HFF-Myc (cell line): ENCODE measurements at regions not wholly inside any gene's neighbourhood (a gene's known extent, or its start where the extent isn't known, plus 50 kb on each side); places are given as distances from the start of the nearest gene placed in this dataset.

Experiments used
- DNase-seq: peaks from one replicate; pipeline ENCODE4 v3.0.0-alpha.2; 2011; ENCODE audit warnings: low read depth; ENCODE audit errors: extremely low read depth
- H3K4me3 ChIP-seq: replicated peaks from 2 replicates; pipeline ENCODE4 v1.5.1; 2011; ENCODE audit warnings: low read depth, mild to moderate bottlenecking, control low read depth, low read length
- TF ChIP-seq, protein P1 (sequence below): IDR thresholded peaks from 2 replicates; pipeline ENCODE4 v1.5.1; 2012; ENCODE audit warnings: mild to moderate bottlenecking, low read depth, low read length, control low read depth; ENCODE audit errors: missing control alignments

DNA sequence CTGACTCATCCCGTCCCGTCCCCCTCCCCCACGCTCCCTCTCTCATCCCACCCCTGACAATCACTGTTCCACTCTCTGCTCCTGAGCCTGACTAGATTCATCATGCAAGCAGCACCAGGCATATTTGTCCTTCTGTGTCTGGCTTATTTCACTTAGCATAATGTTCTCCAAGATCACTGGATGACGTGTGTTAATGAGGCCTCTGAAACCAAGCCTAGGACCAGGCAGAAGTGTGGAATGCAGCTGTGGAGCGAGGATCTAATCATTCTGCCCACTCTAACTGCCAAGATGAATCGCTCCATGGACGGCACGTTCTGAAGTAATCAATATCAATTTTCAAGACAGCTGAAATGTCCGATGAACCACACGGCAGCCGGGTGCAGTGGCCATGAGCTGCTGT lies 122.4 kb upstream of the ZNF236 start:
- TF ChIP-seq, protein P1, sequence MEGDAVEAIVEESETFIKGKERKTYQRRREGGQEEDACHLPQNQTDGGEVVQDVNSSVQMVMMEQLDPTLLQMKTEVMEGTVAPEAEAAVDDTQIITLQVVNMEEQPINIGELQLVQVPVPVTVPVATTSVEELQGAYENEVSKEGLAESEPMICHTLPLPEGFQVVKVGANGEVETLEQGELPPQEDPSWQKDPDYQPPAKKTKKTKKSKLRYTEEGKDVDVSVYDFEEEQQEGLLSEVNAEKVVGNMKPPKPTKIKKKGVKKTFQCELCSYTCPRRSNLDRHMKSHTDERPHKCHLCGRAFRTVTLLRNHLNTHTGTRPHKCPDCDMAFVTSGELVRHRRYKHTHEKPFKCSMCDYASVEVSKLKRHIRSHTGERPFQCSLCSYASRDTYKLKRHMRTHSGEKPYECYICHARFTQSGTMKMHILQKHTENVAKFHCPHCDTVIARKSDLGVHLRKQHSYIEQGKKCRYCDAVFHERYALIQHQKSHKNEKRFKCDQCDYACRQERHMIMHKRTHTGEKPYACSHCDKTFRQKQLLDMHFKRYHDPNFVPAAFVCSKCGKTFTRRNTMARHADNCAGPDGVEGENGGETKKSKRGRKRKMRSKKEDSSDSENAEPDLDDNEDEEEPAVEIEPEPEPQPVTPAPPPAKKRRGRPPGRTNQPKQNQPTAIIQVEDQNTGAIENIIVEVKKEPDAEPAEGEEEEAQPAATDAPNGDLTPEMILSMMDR = no peak
- DNase-seq = no peak
- H3K4me3 ChIP-seq = no peak overlapping the region

DNA sequence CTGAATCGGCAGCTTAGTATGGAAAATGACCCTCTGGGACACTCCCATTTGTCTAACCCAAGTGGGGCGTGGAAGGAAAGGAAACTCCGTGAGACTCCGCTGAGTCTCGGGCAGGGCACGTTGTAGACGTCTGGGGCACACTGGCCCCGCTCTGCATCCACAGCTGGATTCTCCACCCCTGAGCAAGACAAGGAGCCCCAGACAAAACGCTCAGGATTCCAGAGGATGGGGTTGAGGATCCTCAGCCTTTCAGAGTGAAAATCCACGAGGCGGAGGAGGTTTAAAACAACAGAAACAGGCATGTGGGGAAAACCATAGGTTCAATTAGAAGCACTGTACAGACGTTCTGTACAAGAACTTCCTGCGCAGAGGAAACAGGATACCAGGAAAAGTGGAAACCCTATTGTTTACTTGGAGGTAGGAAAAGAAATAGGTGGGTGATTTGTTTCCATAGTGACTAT lies 124.9 kb upstream of the ZNF236 start:
- TF ChIP-seq, protein P1 = no peak
- DNase-seq = no peak
- H3K4me3 ChIP-seq = no peak overlapping the region

DNA sequence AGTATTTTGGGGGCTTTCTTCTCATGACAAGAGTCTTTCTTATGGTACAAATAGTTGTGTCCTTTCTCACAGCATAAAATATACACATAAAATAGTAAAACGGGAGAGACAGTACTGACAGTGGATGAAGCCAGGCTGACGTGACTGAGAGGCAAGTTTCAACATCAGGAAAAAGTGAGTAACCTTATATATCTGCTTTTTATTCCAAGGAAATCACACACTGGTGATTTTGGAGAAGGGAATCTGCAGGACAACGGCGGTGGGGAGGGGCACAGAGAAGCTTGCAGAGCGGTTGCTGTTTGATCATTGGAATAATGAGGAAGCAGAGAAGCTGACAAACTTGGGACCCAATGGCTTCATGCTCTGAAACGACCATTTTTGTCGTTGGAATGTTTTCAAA lies 130.6 kb upstream of the ZNF236 start:
- H3K4me3 ChIP-seq = no peak overlapping the region
- DNase-seq = no peak
- TF ChIP-seq, protein P1 = no peak

DNA sequence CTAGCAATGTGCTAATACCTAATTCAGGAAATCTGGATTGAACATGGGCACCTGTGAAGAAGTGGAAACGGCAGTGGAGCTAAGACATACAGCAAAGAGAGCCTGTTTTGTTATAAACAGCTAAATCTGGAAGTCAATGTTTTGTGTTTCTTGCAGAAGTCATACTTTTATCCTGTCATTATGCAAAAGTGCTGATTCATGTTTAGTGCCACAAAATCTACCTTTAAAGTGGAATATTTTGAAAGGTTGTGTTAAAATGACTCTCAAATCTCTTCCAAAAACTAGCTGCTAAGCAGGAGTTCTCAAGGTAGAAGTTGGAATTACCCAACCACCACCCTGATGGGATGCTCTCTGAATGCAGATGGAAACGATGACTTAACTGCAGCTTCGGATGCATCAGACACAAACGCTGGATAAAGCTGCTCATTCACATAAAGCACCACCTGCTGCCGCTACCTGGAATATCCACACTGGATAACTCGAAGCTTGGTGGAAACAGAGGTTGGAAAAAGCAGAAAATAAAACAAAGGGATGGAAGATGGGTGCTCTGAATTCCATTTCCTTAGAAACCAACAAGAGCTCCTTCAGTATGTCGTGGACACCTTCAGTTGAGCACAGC lies 132.6 kb upstream of the ZNF236 start:
- TF ChIP-seq, protein P1 = no peak
- H3K4me3 ChIP-seq = no peak overlapping the region
- DNase-seq = no peak

DNA sequence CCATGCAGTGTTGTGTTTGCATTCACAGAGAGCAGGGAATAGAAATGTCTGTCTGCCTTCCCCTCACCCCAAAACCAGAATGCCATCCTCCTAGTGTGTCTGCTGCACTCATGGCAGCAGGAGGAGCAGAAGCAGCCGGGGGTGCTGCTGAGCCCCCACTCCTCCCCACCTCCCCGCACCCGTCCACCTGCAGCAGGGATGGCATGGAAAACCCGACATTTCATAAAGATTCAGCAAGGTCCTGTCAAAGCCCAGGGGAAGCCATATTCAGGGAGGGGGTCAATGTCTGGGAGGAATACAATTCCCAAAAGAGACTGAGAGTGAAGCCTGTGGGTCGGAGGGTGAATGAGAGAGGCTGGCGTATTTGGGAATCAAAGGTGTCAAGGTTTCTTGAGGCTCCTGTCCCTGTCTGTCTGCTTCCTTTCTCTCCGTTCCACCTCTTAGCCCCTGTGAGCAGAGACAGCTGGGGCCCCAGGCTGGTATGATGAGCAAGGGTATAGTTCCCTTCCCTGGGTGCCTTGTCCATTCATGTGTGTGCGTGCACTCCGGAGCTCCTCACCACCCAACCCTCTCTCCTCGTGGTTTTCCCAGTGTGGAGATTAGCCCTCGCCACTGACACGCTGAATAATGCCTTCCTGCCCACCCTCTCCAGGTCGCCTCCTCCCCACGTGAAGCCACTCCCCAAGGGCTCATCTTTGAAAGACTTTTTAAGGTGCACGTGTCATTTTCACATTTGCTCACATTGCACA lies 133.5 kb upstream of the ZNF236 start:
- TF ChIP-seq, protein P1 = no peak
- H3K4me3 ChIP-seq = no peak overlapping the region

DNA sequence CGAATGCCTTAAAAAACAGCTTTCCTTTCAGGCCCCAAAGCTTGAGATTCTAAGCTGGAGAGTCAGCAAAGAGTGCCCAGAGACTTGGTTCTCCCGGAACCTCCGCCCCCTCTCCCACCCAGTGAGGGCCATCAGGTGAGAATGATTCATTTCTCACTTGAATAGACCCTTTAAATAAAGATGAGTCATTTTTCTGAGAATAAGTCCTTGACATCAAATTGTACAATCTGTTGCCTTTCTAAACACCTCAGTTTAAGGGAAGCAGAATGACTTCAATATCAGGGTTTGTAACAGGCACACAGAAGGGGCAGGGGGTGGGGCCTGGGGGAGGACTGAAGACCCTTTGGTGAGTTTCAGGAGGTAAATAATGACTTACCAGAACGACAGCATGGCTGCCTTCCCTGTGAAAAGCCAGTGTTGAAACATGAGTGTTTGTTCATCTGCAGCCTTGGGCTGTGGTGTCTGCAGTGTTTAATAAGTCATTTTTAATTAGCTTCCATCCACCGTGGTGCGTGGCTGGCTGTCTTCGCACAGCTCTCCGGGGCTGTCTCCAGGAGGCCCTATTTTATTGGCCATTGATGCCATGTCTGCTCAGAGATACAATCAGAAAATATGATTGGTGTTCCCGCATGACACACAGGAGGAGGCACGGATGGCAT lies 134.9 kb upstream of the ZNF236 start:
- DNase-seq = no peak
- H3K4me3 ChIP-seq = no peak overlapping the region
- TF ChIP-seq, protein P1 = no peak

More for the DNA sequence above, 133.5 kb upstream of the ZNF236 start:
- no peak for DNase-seq
